MV-4-11 (cell line): ENCODE measurements at regions not wholly inside any gene's neighbourhood (a gene's known extent, or its start where the extent isn't known, plus 50 kb on each side); places are given as distances from the start of the nearest gene placed in this dataset.
"Not testable (repeated sequence)": the region's sequence is repeated elsewhere in the genome, so short reads cannot be mapped to it uniquely, and the experiment has no call there.

Experiments used
- DNase-seq: peaks from one replicate; lab custom pipeline; 2025; lab: John Stamatoyannopoulos, UW

DNA sequence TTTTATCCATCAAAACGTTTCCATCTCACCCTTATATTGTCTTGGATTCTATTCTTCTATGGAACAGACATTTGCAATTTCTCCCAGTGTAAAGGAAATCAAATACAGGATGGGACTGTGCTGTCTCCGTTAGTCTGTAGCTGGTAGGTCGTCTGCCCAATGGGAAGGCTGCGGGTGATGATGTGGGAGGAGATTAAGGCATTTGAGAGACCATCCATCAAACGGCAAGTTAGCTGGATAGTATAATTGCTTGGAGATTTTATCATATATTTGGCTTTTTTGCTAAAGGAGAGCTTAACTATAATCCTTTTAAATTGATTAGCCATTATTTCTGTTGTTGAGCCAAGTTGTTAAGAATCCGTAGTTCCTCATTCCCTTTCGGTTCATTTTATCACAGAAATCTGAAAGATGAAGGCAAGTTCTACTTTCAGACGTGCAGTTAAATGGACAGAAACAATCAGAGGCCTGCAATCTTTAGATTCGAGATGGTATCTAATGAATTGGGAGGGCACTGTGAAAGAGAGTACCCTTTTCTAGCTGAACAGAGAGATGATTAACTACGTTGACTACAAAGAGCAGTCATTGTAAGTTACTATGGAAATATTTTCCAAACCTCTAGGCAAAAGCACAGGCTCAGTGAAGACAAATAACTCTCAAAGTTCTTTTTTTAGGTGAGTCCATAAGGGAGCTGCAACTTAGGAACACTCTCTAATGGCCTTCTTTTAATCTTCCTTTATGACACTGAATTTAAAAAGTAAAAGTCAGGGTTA is 253.3 kb upstream of the KIAA1217 start:
- no peak for DNase-seq

DNA sequence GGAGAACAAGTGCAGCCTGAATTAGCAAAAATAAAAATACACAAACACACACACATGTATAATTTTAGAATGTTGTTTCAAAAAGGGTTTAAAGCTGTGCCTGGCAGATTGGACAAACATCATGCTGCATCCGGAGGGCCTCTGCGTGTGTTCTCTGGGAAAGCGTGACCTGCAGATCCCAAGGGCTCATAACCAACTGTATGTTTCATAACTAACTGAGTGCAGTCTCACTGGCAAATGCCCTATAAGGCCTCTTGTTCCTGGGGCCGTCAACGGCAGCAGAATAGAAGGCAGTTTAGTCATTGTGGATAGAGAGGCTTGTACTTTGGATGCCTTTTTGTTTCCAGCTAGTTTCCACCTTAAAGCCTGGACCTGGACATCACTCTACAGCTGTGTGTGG is 243.8 kb upstream of the KIAA1217 start:
- no peak for DNase-seq

DNA sequence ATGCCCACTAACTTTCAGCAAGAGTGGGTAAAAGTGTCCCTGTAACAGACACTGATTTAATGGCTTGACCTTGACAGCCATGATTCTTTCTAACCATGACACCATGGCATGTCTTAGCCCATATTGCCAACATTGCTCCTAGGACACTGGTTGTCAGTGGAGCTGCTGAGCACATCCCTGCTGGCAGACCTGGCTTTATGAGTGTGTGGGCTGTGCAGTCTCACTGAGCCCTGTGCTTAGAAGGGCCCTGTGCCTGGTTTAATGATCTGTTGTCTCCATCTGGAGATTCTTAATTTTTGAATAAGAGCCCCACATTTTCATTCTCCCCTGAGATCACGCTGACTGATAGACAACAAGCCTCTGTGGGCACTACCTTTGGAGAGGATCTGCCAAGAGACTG is 243.1 kb upstream of the KIAA1217 start:
- no peak for DNase-seq

DNA sequence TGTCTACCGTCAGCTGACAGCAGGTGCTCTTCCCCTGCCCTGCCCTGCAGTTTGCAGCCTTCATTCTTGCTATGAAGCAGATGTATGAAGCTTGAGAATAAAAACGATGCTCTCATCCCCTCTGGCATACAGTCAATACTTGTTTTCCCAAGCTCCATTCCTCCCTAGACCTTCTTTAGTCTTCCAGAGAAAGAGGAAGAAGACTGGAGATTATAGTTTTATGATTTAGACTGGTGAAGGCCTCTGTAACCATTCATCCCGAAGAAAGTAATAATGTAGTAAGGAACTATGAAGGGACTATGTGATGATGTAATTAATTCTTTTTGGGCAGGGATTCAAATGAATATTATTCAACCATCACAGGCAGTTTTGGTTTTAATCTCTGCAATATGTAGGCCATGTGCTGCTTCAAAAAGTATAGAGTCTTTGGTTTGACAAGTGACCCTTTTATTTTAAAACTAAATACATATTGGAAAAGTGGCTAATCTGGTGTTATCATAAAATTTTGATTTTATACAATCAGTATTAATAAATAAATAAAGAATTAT is 242.4 kb upstream of the KIAA1217 start:
- no peak for DNase-seq

DNA sequence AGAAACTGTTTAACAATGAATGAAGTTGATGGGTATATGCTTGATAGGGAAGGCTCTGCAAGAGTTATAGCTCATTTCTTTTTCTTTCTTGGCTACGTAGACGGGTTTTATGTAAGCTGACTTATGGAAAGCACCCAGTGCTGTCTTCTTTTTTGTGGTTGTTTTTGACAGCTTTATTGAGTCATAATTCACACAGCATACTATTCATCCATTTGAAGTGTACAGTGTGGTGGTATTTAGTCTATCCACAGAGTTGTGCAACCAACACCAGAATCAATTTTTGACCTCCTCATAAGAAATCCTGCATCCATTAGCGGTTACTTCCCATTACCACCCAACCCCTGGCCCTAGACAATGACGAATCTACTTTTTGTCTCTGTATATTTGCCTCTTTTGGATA is 240.6 kb upstream of the KIAA1217 start:
- peak; percentile 98 for DNase-seq

DNA sequence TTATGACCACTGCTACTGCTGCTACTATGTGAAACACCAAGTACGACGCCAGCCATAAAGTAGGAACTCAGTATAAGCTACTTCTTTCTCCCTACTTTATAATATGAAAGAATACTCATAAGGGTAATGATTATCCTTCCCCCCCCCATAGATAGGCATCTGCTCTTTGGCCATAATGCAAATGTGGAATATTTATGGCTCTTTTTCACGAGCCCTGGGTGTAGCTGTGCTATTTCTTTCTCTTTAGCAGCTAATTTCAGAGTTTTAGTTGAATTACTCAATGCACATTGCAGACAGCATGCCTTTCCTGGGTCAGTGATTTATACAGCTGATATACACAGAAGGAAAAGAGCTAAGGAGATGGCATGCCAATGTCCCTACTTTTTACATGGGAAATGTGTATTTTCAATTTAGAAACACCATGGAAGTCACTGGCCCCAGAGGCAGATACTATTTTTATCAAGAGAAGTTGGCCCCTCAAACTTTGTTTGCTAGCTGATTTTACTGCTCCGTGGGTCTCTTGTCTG is 234.1 kb upstream of the KIAA1217 start:
- DNase-seq = no peak

DNA sequence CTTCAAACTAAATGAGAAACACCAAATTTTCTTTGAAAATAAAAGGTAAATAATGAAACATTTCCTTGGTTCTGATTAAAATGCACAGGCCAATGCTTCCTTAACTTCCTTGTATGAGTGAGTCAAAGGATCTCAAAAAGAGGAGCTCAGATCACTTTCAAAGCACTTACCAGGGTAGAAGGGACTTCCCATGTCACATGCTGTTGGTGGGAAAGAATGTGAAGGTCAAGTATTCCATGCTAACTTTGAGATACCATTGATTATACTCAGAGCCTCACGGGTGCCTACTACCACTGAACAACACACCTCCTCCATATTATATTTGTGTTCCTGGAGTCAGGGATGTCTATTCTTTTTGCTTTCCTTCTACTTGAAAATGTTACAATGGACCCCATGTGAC is 233.5 kb upstream of the KIAA1217 start:
- DNase-seq = no peak

DNA sequence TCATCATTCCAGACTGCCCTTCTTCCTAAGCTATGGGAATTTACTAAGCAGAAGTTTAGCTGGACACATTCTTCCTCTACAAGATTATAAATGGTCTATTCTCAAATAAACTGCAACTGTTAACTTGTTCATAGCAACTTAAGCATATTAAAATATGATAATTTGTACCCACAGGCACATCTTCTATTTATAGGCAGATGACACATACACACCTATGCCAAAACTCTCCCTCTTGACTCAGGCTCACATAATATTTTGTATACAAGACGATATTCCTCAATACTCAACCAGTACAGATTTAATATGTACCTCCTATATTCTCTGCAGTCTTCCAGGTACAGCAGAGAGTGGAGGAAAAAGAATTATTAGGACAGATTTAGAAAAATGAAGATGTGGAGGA is 232.7 kb upstream of the KIAA1217 start:
- no peak for DNase-seq

DNA sequence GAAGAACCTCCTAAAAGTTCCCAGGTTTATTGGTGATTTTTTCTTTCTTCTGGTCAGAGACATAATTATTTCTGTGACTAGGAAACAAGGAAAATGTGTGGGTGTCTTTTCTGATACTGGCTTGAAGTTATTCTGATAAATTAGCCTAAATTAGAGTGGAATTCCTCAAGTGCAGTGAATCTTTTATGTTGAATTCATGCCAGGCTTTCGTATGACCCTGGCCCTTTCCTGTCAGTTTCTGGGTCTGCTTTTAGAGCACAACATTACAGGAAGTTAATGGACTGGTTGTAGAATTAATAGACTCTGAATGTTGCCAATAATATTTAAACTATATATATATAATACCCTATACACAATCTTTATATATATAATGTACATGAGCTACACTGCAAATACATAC is 230.6 kb upstream of the KIAA1217 start:
- no peak for DNase-seq

DNA sequence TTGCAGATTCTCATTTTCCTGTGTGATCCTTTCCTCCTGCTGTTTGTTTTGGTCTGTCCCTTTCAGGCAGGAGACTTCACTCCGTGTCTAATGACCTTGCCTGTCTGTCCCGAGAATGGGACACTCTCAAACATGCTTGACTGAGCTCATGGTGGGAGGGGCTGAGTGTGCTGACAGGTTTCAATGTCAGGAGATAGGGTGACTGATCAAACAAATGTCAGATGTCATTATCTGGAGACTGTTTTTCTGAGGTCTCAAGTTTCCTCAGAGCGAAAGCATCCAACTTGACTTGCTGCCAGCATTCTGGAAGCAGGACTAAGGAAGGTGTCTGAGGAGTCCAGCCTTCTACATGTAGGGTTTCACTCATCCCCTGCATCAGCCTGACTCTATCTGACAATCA is 228.8 kb upstream of the KIAA1217 start:
- no peak for DNase-seq

DNA sequence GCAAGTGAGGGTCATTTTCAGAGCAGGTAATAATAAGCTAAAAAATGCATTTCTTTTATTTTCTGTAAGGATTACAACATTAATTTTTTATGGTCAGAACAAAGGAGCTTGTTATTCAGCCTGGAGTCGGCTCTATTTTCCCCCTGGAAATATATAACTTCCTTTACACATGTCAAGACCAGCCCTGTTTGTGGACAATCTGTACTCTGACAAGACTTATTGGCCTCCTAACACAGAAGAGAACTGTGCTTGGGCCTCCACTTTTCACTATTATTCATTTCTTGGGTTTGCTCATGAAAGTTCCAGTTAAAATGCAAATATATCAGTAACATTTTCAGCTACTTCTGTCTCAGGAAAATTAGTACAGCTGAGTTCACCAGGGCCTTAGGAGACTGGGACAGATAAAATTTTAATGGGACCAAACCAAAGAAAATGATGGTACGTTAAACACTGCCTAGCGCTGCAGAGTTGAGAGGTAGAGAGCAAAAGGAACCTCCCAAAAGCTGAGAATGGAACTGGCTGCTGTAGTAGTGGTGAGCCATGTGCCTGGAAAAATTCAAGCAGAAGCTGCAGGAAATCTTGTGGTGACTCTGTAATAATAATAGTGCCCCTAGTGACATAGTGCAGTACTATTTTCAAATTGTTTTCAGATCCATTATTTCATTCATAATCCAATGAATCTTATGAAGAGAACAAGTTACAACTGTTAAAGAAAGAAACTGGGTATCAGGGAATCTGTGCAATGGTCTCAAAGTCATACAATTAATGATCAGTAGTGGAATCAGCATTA is 227.2 kb upstream of the KIAA1217 start:
- no peak for DNase-seq

DNA sequence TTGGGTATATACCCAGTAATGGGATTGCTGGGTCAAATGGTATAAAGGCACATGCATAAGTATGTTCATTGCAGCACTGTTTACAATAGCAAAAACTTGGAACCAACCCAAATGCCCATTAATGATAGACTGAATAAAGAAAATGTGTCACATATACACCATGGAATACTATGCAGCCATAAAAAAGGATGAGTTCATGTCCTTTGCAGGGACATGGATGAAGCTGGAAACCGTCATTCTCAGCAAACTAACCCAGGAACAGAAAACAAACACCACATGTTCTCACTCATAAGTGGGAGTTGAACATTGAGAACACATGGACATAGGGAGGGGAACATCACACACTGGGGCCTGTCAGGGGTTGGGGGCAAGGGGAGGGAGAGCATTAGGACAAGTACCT is 224.5 kb upstream of the KIAA1217 start:
- DNase-seq = not testable (repeated sequence)

DNA sequence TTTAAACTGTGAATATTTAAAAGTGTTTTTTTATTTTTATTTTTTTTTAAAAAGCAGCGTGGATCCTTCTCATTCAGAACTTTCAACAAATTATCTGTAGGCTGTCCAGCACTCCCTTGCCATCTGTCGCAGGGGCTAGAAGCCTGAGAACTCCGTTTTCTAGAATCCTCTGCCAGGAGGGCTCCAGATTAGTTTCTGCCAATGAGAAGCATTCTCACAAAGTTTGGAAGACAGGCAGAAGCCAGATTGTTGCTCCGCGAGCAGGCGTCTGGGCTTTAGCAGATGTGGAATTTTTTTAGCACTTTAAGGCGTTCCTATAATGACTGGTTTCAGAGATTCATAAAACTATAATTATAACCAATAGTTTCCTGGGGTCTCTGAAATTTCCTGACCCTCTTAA is 220.9 kb upstream of the KIAA1217 start:
- DNase-seq = no peak

DNA sequence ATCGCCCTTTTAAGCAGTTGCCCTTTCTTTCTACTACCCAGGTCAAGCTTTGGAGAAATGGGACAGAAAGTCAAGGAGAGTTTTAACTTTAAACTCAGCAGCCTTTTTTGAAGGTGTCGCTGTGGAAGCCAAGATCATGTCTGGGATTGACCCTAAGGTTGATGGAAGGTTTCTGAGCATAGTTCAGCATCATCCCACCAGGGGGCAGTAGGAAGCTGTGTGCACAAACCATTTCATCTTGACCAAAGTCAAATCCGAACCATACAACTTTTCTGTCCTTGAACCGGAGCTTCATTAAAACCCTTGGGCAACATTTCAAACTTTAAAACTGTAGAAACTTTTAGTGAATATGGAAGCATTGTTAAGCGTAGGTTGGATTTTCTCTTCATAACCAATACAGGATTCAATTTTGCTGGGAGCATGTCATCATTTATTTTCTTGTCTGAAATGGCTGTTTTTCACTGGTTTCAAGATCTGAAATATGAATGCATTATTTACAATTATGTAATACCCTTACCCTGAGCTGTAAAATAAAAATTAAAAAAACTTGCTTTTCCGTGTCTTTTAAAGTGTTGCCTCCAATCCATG is 214.4 kb upstream of the KIAA1217 start:
- peak; percentile 23 for DNase-seq

DNA sequence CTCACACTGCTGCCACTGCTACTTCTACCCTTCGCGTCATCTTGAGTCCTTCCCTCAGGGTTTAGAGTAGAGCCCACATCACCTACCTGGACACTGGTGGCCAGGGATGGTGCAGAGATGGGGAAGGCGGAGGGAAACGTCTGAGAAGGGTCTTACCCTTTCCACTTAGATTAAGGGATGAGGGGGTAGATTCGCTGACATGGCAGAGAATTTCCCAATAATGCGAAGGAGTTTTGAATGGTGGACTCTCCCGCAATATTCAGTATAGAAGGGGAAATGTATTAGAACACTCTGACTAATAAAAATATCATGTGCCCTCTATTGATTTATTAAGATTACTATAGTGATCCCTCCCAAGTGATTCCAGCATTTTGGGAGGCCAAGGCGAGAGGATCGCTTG is 209.5 kb upstream of the KIAA1217 start:
- no peak for DNase-seq

DNA sequence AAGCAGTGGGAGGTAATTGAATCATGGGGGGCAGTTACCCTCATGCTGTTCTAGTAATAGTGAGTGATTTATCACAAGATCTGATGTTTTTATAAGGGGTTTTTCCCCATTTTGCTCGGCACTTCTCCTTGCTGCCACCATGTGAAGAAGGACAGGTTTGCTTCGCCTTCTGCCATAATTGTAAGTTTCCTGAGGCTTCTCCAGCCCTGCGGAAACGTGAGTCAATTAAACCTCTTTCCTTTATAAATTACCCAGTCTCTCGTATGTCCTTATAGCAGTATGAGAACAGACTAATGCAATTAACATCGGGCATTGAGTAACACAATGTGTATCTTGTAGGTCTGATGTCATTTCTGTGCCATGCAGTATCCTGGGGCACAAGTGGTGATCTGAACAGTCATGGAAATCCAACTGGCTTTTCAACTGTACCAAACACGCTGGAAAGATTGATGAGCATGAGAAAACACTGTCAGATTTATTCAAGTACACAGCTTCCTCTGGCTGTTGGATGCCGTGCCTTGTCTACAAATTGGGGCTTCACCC is 208.6 kb upstream of the KIAA1217 start:
- no peak for DNase-seq

DNA sequence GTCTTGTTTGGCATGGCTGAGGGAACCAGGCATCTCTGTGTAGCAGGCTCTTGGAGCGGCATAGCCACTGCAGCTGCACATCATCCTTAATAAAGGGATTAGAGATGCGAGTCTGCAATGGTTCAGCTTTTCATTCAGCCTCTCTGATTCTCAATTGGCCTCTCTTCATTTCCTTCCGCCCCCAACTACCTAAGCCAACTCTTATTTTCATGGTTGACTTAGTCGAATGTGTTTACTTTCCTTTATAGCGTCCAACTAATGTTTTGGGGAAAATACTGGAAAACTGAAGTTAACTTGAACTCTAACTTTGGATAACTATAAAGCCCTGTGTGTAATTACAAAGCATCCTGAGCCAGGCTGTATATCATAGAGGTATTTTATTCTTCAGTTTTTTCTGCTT is 202.2 kb upstream of the KIAA1217 start:
- no peak for DNase-seq

DNA sequence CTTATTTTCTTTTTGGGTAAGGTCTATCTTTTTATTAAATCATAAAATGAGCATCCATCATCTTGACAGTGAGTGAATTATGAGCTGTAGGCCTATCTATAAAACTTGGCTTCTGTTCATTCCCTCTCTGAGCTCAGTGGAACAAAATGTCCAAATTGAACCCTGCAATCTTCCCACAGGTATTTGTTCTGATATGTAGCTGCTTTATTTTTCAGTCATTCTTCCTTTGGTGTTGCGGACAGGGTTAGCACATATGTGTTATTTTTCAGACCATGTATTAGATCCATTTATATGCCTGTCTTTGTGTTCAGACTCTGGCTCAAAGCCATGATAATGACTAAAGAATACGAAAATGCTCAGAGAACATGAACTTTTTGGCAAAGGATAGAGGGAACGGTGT is 201.6 kb upstream of the KIAA1217 start:
- DNase-seq = no peak

DNA sequence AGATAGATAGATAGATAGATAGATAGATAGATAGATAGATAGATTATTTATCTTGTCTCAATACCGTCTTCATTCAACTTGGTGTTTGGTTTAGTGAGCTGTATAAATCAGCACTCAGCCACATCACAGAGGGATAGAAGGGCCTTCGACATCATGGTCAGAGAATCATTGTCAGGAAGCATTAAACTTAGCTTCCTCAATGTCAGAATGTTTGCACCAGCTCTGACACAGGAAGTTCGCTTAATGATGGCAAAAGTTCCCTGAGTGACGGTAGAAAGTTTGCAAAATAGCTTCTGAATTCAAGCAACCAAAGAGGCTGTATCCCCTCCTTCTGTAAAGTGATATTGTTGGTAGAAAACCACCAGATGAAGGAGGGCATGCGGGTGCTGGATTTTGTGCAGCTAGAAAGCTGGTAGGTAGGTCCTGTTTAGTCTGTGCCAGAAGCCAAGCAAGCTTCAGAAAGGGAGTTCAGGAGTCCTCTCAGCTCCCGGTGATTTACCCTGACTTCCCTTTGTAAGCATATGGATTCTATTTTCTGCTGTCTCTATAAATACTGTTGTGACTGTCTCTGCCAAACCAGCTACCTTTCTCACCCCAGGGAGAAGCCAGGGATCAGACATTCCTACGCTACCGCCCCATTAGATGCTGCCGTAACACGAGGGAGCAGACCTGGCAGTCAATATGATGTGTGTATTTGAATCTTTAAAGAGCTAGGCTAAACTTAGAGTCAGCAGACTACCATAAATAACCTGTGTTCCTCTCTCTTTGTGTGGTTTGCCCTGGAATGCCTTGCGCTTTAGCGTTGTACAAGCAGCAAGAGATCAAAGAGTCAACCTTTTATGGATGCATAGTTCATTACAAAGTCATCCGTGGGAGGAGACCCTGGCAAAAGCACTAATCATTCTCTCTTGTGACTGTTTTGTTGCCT is 200.5 kb upstream of the KIAA1217 start:
- peak; percentile 5 for DNase-seq

DNA sequence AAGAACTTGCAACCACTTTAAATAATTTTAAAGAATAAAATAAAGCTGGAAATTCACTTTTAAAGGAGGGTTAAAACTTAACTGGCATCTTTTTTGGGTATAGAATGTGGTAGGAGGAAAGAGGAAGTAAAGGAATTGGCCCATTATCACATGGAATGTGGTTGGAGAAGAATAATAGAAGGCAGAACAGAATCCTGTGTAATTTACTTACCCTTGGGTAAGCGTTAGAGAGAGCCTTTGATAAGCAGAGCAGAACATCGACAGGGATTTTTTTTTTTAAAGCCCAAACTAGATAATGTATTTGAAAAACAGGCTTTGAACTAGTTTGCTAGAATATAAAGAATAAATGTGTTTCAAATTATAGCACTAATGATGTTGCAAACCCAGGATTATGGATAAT is 199.8 kb upstream of the KIAA1217 start:
- peak; percentile 35 for DNase-seq

DNA sequence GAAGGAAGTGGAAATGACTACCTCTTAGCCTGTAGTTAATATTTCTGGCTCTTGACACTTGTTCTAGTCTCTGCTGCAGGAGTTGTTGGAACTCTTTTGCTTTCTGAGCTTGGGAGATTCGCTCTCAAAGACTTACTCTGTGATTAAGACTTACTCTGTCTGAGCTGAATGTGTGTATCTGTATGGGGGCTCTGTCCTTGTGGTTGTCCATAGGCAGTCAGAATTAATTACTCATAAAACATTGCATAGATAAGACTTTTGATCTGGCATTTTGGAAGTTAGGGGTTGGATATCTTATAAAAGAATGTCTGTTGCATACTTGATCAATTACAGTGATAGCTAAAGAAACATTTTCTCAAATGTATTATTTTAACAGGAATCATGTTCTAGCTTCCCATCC is 199.2 kb upstream of the KIAA1217 start:
- DNase-seq = no peak
